Glomerular visceral epithelial cell (primary cell): ENCODE measurements at regions not wholly inside any gene's neighbourhood (a gene's known extent, or its start where the extent isn't known, plus 50 kb on each side); places are given as distances from the start of the nearest gene placed in this dataset.
A peak's percentile ranks its signal among the peaks of the same experiment; 100 is the strongest.
"Not testable (repeated sequence)": the region's sequence is repeated elsewhere in the genome, so short reads cannot be mapped to it uniquely, and the experiment has no call there.

Source experiments
- DNase-seq: peaks from one replicate; pipeline ENCODE4 v3.0.0-alpha.2; 2016; ENCODE audit errors: extremely low spot score

GRCh38 chr2:78701546-78701945 lies 324.0 kb upstream of the REG3G start:
- DNase-seq = no peak

- no peak for DNase-seq
Measured at GRCh38 chr2:78707776-78708386, 317.6 kb upstream of the REG3G start.

GRCh38 chr2:78710632-78711375 lies 314.7 kb upstream of the REG3G start:
- DNase-seq = no peak

- DNase-seq = no peak
Measured at GRCh38 chr2:78715293-78715692, 310.2 kb upstream of the REG3G start.

GRCh38 chr2:78718024-78718423 lies 307.5 kb upstream of the REG3G start:
- no peak for DNase-seq

- DNase-seq = peak; percentile 25
Measured at GRCh38 chr2:78718473-78718872, 307.0 kb upstream of the REG3G start.

GRCh38 chr2:78721355-78722033 lies 304.0 kb upstream of the REG3G start:
- no peak for DNase-seq

- DNase-seq = no peak
Measured at GRCh38 chr2:78734221-78734620, 291.3 kb upstream of the REG3G start.

GRCh38 chr2:78739282-78739681 lies 286.2 kb upstream of the REG3G start:
- no peak for DNase-seq

- no peak for DNase-seq
Measured at GRCh38 chr2:78749638-78750037, 275.9 kb upstream of the REG3G start.

- no peak for DNase-seq
Measured at GRCh38 chr2:78750219-78750618, 275.3 kb upstream of the REG3G start.

GRCh38 chr2:78754930-78755329 lies 270.6 kb upstream of the REG3G start:
- no peak for DNase-seq

GRCh38 chr2:78757191-78757590 lies 268.3 kb upstream of the REG3G start:
- DNase-seq = no peak

- DNase-seq = no peak
Measured at GRCh38 chr2:78757640-78758039, 267.9 kb upstream of the REG3G start.

GRCh38 chr2:78758765-78759164 lies 266.7 kb upstream of the REG3G start:
- not testable (repeated sequence) for DNase-seq

- no peak for DNase-seq
Measured at GRCh38 chr2:78766459-78766858, 259.0 kb upstream of the REG3G start.

- no peak for DNase-seq
Measured at GRCh38 chr2:78768016-78768415, 257.5 kb upstream of the REG3G start.

GRCh38 chr2:78775291-78775690 lies 250.2 kb upstream of the REG3G start:
- peak; percentile 68 for DNase-seq

- DNase-seq = no peak
Measured at GRCh38 chr2:78778756-78779510, 246.6 kb upstream of the REG3G start.

- DNase-seq = no peak
Measured at GRCh38 chr2:78779761-78780160, 245.7 kb upstream of the REG3G start.

- DNase-seq = no peak
Measured at GRCh38 chr2:78780256-78780655, 245.2 kb upstream of the REG3G start.

- DNase-seq = no peak
Measured at GRCh38 chr2:78780864-78781583, 244.5 kb upstream of the REG3G start.
